ENCODE measurements at regions not wholly inside any gene's neighbourhood (a gene's known extent, or its start where the extent isn't known, plus 50 kb on each side); places are given as distances from the start of the nearest gene placed in this dataset.
"Not testable (repeated sequence)": the region's sequence is repeated elsewhere in the genome, so short reads cannot be mapped to it uniquely, and the experiment has no call there.

- DNase-seq: not testable (repeated sequence)
Measured at GRCh38 chr13:109934520-109934919, 148.1 kb upstream of the IRS2 start.

GRCh38 chr13:109933476-109933875, 147.1 kb upstream of the IRS2 start:
- no peak for DNase-seq

GRCh38 chr13:109924376-109924775, 138.0 kb upstream of the IRS2 start:
- DNase-seq: no peak

GRCh38 chr13:109922518-109922917, 136.1 kb upstream of the IRS2 start:
- DNase-seq: peak; percentile 39

- peak; percentile 69 for DNase-seq
Measured at GRCh38 chr13:109919715-109920375, 133.5 kb upstream of the IRS2 start.

- peak; percentile 50 for DNase-seq
Measured at GRCh38 chr13:109918179-109918711, 131.9 kb upstream of the IRS2 start.

- peak; percentile 23 for DNase-seq
Measured at GRCh38 chr13:109917422-109917821, 131.0 kb upstream of the IRS2 start.

GRCh38 chr13:109913936-109914510, 127.6 kb upstream of the IRS2 start:
- no peak for DNase-seq

- DNase-seq: no peak
Measured at GRCh38 chr13:109913186-109913585, 126.8 kb upstream of the IRS2 start.

GRCh38 chr13:109910194-109910593, 123.8 kb upstream of the IRS2 start:
- DNase-seq: no peak

DNA sequence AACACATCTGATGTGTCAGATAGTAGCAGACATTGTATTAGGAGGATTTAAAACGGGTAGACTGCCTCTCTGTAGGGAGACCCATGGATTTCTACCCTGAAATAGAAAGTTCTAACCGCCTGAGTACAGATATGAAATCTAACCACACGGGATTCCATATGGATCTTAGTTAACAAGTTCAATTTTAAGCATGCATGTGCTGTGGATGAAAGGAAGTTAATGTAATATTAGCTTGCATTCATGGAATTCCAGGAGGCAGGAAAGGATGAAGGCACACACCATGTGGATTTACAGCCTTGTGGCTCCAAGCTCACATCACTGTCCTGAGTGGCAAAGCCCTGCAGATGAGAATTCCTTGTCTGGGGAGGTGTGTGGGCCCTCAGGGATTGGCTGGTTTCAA, 120.6 kb upstream of the IRS2 start:
- peak; percentile 11 for DNase-seq

- DNase-seq: peak; percentile 19
Measured at GRCh38 chr13:109904218-109904617, 117.8 kb upstream of the IRS2 start.

DNA sequence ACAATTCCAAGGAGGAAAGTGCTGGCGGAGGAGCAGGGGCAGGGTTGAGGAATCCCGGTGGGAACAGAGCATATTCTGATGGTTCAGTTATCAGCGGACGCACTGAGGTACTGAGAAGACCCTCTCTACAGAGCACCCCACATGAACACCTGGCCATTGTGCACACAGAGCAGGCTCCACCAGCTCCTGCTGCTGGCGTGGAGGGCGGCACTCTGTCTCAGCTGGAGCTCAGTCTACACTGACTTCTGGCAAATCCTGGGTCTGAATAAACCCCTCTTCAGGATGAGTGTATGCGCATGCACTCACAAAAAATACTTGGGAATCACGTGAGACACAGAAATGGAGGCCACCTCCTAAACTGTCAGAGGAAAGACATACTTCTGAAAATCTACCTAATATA, 114.4 kb upstream of the IRS2 start:
- no peak for DNase-seq

DNA sequence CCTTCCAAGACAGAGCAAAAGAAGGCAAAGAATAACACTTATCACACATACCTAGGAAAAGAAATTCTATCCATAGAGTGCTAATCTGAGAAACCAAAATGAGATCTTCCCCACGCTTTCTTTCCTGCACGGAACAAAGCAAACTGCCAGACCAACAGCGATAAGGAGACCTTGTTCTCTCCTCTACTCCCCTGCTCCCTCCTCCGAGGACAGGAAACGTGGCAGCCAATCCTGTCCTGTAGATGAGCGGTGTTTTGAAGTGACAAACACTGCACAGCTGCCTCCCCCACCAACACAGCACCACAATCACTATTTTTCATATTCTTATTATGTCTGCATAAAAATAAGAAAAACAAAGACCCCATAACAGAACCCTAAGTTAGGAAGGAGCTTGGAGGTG, 113.9 kb upstream of the IRS2 start:
- DNase-seq: no peak

GRCh38 chr13:109899748-109900147, 113.4 kb upstream of the IRS2 start:
- no peak for DNase-seq

DNA sequence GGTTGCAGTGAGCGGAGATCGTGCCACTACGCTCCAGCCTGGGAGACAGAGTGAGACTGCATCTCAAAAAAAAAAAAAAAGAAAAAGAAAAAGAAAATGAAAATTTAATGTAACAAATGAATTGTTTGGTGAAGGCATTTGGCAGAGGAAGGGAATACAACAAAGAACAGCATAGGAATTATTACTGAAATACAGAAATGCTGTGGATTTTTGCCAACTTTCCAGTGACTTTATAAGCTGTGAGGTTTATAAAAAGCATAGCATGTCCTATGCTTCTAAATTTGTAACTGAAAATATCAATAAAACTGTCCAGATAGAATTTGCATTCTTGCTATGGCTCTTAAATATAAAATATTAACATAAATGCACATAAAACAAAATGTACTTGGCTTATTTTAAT, 112.9 kb upstream of the IRS2 start:
- no peak for DNase-seq

DNA sequence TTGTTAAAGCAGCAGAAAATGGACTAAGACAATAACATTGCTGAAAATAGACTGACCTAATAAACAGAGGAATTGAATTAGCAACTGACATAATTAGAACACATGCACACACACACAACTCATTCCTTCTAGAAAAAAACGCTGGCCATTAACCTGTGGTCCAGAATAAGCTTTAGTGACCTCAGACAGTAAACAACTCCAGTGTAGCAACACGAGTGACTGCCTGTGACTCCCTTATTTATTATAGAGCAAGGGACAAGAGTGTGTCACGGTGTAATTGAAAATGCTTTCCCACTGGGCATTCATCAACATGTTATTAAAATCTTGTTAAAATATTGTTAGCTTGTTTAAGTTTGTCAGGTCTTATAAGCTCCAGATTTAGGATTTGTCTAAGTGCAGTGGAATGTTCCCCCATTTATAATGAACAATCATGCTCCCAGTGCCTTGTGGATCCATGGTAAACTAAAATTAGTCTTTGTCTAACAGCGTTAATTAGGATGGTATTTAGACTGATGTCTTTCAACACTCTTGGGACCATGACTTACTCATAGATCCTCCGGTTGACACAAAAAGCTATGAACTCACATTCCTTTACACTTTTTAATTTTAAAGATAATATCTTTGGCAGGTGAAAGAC, 111.7 kb upstream of the IRS2 start:
- DNase-seq: no peak

GRCh38 chr13:109892101-109892500, 105.7 kb upstream of the IRS2 start:
- DNase-seq: no peak

- DNase-seq: no peak
Measured at GRCh38 chr13:109885235-109885634, 98.9 kb upstream of the IRS2 start.

DNA sequence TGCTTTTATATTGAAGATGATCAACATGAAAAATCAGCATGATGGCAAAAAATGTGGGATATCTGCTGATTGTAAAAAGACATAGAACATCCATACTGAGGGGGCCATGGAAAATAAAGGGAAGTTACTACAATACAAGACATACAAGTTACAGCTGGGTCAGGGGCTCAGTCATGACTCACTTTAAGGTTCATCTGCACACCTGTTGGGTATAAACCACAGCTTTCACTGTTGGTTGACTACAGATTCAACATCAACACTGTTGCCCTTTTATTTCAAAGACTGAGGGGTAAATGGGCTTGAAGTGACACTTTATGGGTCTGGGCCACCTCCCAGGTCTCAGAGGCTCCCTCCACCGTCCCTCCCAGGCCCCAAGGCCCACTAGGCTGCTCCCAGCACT, 98.1 kb upstream of the IRS2 start:
- no peak for DNase-seq

DNA sequence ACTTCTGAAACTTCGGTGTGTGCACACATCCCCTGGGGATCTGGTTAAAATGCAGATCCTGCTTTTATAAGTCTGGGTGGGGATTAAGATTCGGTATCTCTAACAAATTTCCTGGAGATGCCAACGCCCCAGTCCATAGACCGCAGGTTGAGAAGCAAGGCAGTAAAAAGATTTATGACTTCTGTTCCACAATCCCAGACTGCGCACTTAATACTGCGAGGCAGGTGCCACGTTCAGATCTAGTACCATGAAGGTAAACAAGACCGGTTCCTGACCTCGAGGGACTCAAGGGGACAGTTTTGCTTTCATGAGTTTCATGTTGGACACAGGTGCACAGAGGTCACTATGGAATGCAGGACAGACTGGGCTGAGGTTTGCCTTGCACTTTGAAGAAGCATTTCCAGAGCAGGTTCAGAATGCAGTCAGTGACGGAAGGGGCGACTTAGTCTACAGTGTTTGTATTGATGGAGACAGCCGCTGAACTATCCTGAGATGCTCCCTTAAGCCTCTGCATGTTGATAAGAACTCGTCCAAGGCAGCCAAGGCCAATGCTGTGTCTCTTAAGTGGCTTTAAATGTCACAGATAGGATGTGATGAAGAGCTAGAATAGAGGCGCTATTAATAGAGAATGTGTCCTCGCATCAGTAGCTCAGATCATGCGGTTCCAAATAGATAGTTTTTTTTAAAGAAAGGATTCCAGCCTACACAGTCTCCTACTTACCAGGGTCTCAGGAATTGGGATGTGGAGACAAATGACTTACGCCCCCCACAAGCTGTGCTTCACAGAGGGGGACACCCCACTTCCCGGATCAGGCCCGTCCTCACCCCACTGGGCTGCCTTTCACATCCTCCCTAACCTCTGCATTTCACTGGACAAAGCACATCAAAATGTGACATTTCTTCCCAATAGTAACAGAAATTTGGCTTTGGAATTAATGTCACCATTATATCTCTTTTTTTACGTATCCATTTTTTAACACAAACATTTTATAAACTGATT, 97.1 kb upstream of the IRS2 start:
- no peak for DNase-seq

DNA sequence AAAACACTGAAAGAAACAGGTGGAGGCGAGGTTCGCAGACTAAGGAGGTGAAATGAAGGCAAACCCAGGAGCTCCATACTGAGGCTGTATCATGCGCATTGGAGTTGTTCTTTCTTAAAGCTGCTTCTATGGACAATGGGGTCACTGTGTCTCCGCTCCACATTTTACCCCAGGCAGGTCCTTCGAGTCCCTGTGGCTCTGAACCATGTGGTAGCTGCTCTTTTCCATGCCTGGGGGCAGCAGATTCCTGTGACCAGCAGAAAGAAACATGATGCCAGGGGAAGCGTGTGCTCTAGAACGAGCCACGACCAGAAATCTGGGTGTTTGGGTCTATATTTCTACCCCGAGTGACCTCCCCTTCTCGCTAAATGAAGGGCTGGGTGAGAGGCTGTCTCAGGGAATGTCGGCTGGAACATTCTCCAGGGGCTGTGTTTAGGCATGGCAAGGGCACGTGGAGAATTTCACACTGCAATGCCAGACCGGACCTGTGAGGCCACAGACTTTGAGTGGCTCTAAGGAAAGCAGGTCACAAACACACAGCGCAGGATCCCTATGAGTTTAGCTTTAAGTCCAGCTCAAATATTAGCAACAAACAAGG, 95.7 kb upstream of the IRS2 start:
- no peak for DNase-seq

GRCh38 chr13:109881347-109881725, 95.0 kb upstream of the IRS2 start:
- no peak for DNase-seq
